Keratinocyte (primary cell): ENCODE measurements at regions not wholly inside any gene's neighbourhood (a gene's known extent, or its start where the extent isn't known, plus 50 kb on each side); places are given as distances from the start of the nearest gene placed in this dataset.

Experiments used
- DNase-seq: peaks from one replicate; pipeline ENCODE4 v3.0.0-alpha.2; 2011; ENCODE audit warnings: low read depth, missing footprints, low spot score
- FAIRE-seq: peaks from 2 replicates; lab custom pipeline; 2011; peaks lifted over from hg19 to GRCh38; lab: Jason Lieb, UNC
- H2AFZ ChIP-seq: 2 replicates; pipeline ENCODE4 v1.6.0; 2012; ENCODE audit warnings: low read length, control low read depth, inconsistent platforms; ENCODE audit not compliant: control insufficient read depth
- H3K27ac ChIP-seq: 2 replicates; pipeline ENCODE4 v1.5.1; 2011; ENCODE audit warnings: low read length; ENCODE audit not compliant: control insufficient read depth, insufficient read depth
- H3K27me3 ChIP-seq: 3 replicates; pipeline ENCODE4 v1.6.0; 2011; ENCODE audit warnings: low read length; ENCODE audit not compliant: control insufficient read depth, insufficient read depth; ENCODE audit errors: extremely low read depth
- H3K36me3 ChIP-seq, 2 experiments: 2 replicates in 1 of 2; 3 replicates in 1 of 2; pipeline ENCODE4 v1.5.1; 2011; ENCODE audit warnings: low read length in 2 of 2, mild to moderate bottlenecking in 1 of 2; ENCODE audit not compliant: control insufficient read depth in 2 of 2, insufficient read depth in 2 of 2; ENCODE audit errors: extremely low read depth in 1 of 2
- H3K4me1 ChIP-seq: 3 replicates; pipeline ENCODE4 v1.5.1; 2011; ENCODE audit warnings: low read length; ENCODE audit not compliant: control insufficient read depth, insufficient read depth; ENCODE audit errors: extremely low read depth
- H3K4me2 ChIP-seq: 3 replicates; pipeline ENCODE4 v1.6.0; 2011; ENCODE audit warnings: low read depth, low read length; ENCODE audit not compliant: control insufficient read depth, insufficient read depth; ENCODE audit errors: extremely low read depth
- H3K4me3 ChIP-seq, 3 experiments: fragments of 200-600 bp in 1 of 3; sonication (generic) in 1 of 3; 2 replicates in 2 of 3; 3 replicates in 1 of 3; pipeline ENCODE4 v1.5.1; 2011 to 2016; ENCODE audit warnings: low read length in 3 of 3, mild to moderate bottlenecking in 3 of 3, control low read depth in 2 of 3, inconsistent platforms in 1 of 3, low read depth in 1 of 3, mixed read lengths in 1 of 3, mixed run types in 1 of 3, moderate library complexity in 1 of 3; ENCODE audit not compliant: control insufficient read depth in 2 of 3, insufficient read depth in 2 of 3; ENCODE audit errors: extremely low read depth in 1 of 3
- H3K79me2 ChIP-seq: 2 replicates; pipeline ENCODE4 v1.6.0; 2012; ENCODE audit warnings: low read length; ENCODE audit not compliant: control insufficient read depth, insufficient read depth
- H3K9ac ChIP-seq: 3 replicates; pipeline ENCODE4 v1.6.0; 2011; ENCODE audit warnings: low read length; ENCODE audit not compliant: control insufficient read depth, insufficient read depth; ENCODE audit errors: extremely low read depth
- H3K9me1 ChIP-seq: 3 replicates; pipeline ENCODE4 v1.6.0; 2011; ENCODE audit warnings: low read length; ENCODE audit not compliant: control insufficient read depth, insufficient read depth; ENCODE audit errors: extremely low read depth
- H3K9me3 ChIP-seq: 2 replicates; pipeline ENCODE4 v1.5.1; 2012; ENCODE audit warnings: low read depth, low read length; ENCODE audit not compliant: control insufficient read depth
- H4K20me1 ChIP-seq: 3 replicates; pipeline ENCODE4 v1.6.0; 2011; ENCODE audit warnings: low read length; ENCODE audit not compliant: control insufficient read depth, insufficient read depth; ENCODE audit errors: extremely low read depth
- EZH2 ChIP-seq: IDR thresholded peaks from one replicate; pipeline ENCODE4 v1.6.1; 2012; ENCODE audit warnings: inconsistent platforms, mild to moderate bottlenecking, low read length, moderate library complexity
- dilution Hi-C: fragments of 300-500 bp; cut with MboI; formaldehyde crosslinking; loops from one replicate; pipeline ENCODE4 v1.7.0; 2020; ENCODE audit warnings: low sequenced_read_pairs; ENCODE audit not compliant: extremely low pct_ligation_motif_present
- TF ChIP-seq, protein P1 (sequence below), 3 experiments: IDR thresholded peaks in 1 of 3; conservative IDR thresholded peaks in 1 of 3; optimal IDR thresholded peaks in 1 of 3; 2 replicates in 2 of 3; 3 replicates in 1 of 3; pipeline versions ENCODE3 to v1.5.1; 2011; ENCODE audit warnings: low read length in 3 of 3, mild to moderate bottlenecking in 3 of 3, moderate library complexity in 2 of 3, control low read depth in 1 of 3, inconsistent platforms in 1 of 3; ENCODE audit not compliant: insufficient read depth in 2 of 3; ENCODE audit errors: extremely low read depth in 1 of 3

DNA sequence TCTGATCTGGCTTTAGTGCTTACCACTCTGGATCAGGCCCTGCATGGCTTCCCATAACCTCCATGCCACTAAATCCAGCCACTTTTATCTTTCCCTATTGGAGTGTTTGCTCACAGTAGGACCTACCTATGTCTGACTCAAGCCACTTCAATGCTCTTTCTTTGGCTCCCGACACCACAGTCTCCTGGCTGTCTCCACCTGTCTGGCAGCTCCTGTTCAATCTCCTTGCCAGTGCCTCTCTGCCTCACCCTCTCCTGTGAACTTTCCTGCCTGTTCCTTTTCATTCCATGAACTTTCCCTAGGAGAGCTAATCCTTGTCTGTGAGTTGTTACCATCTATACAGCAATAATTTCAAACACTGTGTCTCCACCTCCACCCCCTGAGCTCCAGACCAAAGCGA lies 82.6 kb upstream of the UCN3 start:
- H3K9me3 ChIP-seq: no peaks in the 10 kb centered on the region
- no peak overlapping the region for H3K4me2 ChIP-seq
- no peaks in the 10 kb centered on the region for H3K79me2 ChIP-seq
- H3K4me3 ChIP-seq: no peak overlapping the region
- DNase-seq: no peak
- FAIRE-seq: no peak
- dilution Hi-C loops: no loop called here
- H2AFZ ChIP-seq: no peak overlapping the region
- H3K4me1 ChIP-seq: peaks cover 10% of the 10 kb centered on the region
- H3K9me1 ChIP-seq: no peaks in the 10 kb centered on the region
- no peaks in the 10 kb centered on the region for H3K36me3 ChIP-seq
- TF ChIP-seq, protein P1, sequence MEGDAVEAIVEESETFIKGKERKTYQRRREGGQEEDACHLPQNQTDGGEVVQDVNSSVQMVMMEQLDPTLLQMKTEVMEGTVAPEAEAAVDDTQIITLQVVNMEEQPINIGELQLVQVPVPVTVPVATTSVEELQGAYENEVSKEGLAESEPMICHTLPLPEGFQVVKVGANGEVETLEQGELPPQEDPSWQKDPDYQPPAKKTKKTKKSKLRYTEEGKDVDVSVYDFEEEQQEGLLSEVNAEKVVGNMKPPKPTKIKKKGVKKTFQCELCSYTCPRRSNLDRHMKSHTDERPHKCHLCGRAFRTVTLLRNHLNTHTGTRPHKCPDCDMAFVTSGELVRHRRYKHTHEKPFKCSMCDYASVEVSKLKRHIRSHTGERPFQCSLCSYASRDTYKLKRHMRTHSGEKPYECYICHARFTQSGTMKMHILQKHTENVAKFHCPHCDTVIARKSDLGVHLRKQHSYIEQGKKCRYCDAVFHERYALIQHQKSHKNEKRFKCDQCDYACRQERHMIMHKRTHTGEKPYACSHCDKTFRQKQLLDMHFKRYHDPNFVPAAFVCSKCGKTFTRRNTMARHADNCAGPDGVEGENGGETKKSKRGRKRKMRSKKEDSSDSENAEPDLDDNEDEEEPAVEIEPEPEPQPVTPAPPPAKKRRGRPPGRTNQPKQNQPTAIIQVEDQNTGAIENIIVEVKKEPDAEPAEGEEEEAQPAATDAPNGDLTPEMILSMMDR (optimal IDR thresholded peaks at IDR 0.05 in 1 of 3, IDR thresholded peaks at IDR 0.05 in 1 of 3, conservative IDR thresholded peaks at IDR 0.05 in 1 of 3; ENCODE audit: extremely low read depth in 1 of 3, insufficient read depth in 2 of 3, low read length in 3 of 3): no peak
- no peak for TF ChIP-seq EZH2
- H3K9ac ChIP-seq: no peak overlapping the region
- no peaks in the 10 kb centered on the region for H3K27me3 ChIP-seq
- H3K27ac ChIP-seq: no peak overlapping the region
- no peaks in the 10 kb centered on the region for H4K20me1 ChIP-seq

DNA sequence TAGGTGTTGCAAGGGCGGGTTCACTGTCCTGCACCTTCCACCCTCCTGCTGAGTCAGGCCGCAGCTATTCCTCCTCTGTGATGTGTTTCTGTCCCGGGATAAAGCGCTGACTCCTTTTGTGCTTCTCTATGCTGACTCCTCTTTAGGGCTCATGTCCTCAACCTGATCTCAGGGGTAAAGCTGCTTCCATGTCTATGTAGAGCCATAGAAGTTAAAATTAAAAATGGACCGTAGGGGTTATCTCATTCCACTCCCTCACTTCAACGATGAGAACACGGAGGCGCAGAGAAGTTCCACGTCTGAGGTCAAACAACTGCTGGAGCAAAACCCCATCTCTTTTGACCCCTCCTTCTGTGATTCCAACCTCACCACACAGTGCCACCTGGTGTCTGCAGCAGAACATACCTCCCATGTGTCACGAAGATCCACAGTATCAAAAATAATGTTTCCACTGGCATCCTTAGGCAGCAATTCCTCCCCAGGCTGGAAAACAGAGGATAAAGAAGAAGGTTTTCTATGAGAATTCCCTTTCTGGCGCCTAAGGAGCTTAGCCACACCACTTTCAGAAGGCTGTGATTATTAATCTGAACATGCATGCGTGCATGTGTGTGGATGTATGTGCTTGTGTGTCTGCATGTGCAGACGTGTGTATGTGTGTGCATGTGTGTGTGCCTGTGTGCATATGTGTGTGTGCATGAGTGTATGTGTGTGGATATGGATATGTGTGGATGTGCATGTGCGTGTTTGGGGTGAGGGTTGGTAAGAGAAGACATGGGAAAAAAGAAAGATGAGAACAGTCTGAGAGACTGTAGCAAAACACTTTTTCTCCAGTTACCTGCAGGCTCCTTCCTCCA lies 81.2 kb upstream of the UCN3 start:
- H3K4me3 ChIP-seq: no peak overlapping the region
- H2AFZ ChIP-seq: peak overlapping the region; percentile 49
- dilution Hi-C loops: no loop called here

More for the DNA sequence above, 81.2 kb upstream of the UCN3 start:
- Histone ChIP-seq H3K79me2 (no peaks in the 10 kb centered on the region), H3K9ac (no peak overlapping the region), H3K4me2 (peak overlapping the region; percentile 34), H3K27ac (peak overlapping the region; percentile 15), H3K9me3 (no peaks in the 10 kb centered on the region), H3K4me1 (peaks cover 10% of the 10 kb centered on the region), H3K9me1 (no peaks in the 10 kb centered on the region), H3K36me3 (no peaks in the 10 kb centered on the region), H4K20me1 (no peaks in the 10 kb centered on the region), H3K27me3 (no peaks in the 10 kb centered on the region)
- TF ChIP-seq, protein P1 (optimal IDR thresholded peaks at IDR 0.05 in 1 of 3, IDR thresholded peaks at IDR 0.05 in 1 of 3, conservative IDR thresholded peaks at IDR 0.05 in 1 of 3; ENCODE audit: extremely low read depth in 1 of 3, insufficient read depth in 2 of 3, low read length in 3 of 3): peak; percentile 68 to 89 (median 78)
- TF ChIP-seq EZH2: no peak
- FAIRE-seq: peak; percentile 55
- DNase-seq: no peak
